NCI-H2107 (cell line): ENCODE measurements at regions not wholly inside any gene's neighbourhood (a gene's known extent, or its start where the extent isn't known, plus 50 kb on each side); places are given as distances from the start of the nearest gene placed in this dataset.

Source experiments
- DNase-seq: peaks from one replicate; lab custom pipeline; 2025; lab: John Stamatoyannopoulos, UW

DNA sequence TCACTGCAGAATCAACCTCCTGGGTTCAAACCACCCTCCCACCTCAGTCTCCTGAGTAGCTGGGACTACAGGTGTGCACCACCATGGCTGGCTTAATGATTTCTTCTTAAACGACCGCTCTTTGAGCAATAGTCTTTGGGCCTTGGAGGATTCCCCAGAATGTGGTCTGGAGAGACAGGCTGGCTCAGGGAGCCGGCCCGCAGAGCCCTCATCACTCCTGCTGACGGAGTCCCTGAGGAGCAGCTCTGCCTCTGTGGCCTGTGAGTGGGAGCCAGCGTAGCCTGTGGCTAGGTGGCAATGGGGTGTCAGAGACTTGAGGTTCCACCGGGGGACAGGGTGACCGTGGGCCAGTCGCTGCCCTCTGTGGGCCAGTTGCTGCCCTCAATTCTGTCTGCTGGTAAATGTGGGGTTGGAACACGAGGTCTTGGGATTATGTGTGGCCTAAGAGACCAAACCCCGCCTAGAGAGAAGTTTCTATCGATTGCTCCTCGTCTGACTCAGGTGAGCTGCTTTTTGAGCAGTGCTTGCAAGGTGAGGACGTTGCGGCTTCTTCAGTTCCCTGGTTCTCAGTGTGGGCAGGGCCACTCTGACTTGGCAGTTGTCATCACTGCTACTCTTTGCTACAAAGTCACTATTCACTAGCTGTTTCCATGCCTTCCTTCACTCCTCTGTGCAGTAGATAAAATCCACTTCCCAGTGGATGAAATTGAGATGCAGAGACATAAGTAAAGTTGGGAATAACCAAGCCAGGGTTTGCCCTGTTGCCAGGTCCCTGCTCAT lies 124.8 kb upstream of the NECTIN1 start:
- DNase-seq: no peak

DNA sequence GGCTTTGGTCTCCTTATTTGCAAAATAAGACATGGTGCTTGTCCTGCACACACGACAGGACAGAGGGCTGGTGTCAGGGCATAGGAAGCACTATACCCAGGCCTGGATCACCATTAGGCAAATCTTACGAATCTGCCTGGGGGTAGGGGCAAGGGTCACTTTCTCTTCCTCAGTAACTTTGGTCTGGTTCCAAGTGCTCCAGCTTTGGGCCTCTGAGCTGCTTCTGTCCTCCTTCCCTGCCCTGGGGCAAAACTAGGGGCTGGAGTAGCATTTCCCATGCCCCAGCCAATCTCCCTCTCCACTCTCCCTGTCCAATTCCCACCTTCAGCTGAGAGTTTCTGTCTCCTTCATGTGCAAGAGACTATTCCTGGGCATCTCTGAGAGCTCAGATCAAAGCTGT lies 123.7 kb upstream of the NECTIN1 start:
- DNase-seq: no peak

DNA sequence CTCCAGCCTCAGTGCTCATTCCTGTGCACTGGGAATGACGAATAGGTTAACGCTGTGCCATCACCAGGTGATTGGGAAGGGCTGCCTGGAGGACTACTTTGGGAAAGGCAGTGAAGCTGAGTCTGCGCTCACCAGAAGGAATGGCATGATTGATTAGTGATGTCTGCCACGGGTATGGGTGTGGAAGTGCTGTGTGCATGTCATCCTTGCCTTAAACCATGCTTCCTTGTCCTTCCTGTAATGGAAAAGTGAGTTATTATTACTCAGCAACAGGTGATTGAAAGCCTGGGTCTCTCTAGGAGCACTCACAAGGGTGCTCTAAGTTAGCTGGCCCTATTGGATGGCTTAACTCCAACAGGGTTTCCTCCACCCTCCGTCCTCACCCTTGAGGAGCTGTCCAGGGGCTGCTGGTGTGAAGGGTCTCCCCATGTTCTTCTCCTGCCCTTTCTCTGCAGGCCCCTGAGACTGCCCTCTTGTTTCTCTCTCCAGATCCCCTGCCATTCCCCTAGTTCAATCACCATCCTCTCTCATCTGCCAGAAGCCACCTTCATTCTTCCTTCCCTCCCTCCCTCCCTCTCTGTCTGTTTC lies 121.9 kb upstream of the NECTIN1 start:
- no peak for DNase-seq

DNA sequence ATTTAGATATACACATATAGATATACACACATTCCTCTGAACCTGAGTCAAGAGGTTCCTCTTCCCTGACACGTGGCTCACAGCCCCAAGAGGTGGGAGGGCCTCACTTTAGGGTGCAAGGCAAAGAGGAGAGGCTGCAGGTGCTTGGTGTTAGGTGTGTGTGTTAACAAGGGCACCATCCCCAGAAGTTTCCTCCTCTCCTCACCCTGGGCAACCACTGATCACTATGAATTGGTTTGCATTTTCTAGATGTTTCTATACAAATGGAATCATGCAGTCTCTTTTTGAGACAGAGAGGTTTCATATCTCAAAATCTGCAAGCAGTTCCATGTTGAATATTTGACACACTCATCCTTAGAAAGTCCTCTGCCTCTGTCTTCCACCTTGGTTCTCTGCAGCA lies 120.9 kb upstream of the NECTIN1 start:
- DNase-seq: no peak

DNA sequence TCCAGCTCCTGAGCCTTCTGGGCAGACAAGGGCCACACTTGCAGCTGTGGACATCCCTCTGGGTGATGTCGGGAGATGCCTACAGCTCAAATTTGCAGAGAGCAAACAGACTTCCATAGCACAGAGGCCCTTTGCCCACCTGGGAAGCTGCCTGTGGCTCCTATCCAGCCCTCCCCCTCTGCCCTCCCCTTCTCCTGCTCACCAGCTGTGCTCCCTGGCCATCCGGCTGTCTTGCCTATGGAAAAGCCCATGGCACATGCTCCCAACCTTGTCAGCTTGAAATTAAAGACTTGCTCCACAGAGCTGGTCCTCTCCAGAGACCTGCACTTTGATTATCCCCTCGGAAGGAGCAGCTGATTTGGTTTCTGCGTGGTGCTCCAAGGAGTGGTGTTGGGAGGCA lies 118.9 kb upstream of the NECTIN1 start:
- no peak for DNase-seq

DNA sequence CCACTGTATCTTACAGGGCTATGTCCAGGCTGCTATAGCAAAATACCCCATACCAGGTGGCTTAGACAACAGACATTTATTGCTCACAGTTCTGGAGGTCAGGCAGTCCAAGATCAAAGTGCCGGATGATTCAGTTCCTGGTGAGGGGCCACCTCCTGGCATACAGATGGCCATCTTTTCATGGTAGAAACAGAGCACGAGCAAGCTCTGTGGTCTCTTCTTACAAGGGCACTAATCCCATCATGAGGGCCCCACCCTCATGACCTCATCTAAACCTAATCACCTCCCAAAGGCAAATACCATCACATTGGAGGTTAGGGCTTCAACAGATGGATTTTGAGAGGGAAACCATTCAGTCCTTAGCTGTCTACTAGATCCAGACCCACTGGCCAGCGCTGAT lies 117.4 kb upstream of the NECTIN1 start:
- no peak for DNase-seq

DNA sequence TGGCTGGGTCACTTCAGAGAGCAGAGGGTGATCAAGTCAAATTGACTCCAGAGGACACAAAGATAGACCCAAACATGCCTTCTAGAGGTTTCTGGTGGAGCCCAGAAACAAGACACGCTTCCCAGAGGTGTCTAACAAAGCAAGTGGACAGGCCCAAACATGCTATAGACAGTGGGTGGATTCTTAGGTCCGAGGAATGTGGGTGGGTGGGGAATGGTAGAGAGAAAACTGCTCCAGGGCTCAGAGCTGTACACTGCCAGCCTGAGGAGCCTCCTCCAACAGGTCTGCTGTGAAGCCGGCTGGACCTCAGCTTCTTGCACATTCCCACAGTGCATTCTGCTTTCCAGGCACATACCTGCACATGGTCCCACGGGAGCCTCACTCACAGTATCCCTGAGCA lies 116.8 kb upstream of the NECTIN1 start:
- no peak for DNase-seq

DNA sequence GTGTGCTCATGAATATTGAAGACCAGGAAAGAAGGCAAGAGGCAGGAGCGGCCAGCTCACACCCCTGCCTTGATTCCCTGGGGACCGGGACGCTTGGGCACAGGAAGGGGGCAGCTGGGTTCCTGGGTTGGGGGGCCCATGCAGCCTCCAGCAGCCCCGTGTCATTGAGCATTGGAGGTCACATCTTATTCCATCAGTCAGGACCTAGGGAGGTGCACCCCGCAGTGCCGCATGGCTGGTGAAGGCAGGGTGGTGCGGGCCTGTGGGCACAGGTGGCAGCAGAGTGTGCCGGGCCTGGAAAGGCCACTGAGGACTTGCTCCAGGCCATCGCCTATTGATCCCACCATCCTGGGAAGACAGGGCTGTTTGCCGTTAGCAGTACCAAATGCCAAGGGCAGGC lies 116.3 kb upstream of the NECTIN1 start:
- DNase-seq: no peak

DNA sequence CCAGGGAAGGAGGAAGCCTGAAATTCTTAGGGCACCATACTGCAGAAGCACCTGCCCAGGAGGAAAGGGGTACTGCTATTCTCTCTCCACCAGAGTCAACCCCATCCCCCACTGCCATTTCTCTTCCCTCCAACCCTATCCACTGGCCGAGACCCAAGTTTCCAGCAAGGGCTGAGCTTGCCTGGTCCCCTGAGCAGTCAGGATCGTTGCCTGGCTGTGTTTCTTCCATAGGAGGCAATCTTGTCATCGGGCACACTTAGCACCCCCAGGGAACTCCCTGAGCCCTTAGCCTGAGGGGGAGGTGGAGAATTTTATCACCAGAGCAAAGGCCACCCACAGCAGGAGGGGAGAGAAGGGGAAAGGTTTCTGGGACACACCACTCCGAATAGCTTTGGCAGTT lies 115.8 kb upstream of the NECTIN1 start:
- DNase-seq: no peak

DNA sequence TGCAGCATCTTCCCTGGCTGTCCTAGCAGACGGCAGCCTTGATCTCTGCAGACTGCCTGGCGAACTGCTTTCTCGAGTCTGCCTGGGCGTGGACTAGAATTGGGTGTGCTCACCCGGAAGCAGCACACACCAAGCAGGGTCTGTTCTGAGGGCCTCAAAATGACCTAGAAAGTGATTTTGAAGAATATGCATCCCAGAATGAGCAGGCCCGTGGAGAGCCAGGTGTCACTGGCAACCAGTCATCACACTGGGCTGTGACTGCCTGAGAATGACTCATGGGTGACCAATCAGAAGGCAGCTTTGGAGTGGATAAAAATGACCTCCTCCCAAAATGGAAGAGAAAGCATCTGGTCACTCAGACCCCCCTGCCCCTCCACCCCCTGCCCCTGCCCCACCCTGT lies 114.9 kb upstream of the NECTIN1 start:
- DNase-seq: no peak

DNA sequence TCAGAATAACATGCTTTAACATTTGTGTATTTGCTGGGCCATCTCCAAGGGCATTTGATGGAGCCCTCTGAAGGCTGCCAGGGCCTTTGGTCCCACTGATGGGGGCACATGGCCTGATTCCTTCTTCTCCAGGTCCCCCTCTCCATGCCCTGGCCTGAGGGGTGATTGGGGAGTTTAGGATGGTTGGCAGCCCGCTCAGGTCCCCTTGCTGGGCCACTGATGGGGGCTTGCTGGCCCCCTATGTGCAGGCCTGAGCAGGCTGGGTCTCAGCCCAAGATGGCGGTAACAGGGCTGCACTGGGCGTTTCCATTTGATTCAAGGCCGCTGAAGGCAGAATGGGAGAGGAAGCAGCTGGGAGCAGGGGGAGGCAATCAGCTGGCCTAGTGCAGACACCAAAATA lies 113.7 kb upstream of the NECTIN1 start:
- DNase-seq: no peak

DNA sequence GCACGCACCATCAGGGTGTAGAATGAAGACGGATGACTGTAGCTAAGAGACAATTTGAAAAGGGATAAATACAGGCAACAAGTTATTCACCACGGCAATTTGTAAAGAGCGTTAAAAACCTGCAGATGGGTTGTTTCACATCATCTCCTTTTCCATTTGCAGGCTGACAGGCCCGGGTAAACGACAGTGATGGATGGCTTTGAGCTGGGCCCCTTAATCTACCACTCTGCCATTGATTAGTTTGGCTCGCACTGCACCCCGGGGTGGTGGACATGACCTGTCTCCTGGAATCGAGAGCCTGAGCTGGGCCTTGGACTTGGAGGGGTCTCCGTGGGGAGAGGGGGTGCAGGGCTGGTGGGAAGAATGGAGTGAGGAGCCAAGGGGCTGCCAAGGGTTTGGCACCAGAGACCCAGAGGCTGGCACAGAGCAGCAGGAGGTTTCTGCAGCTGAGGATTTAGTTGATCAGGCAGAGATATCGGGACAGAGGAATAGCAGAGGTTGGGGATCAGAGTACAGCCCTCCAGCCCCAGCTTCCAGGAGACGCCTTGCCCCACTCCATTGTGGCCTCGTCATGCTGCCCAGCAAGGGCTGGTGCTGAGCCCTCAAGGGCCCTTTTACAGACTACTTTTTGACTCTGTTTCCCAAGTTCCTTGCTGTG lies 110.6 kb upstream of the NECTIN1 start:
- DNase-seq: no peak

DNA sequence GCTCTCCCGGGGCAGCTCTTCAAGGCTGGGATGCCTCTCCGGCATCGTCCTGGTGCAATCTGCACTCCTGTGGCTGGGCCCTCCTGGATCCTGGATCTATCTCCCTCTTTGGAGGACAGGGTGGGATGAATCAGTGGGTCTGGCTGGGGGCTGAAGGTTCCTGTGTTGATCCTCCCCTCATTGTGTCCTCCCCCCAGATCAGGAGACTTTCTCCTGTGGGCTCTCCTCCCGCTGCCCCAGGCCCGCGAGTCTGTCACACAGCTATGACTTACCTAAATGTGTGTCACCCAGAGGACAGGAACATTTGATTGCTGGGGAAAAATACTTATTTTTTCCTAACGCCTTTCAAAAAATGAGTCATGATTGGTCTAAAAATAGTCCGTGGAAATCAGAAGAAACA lies 106.8 kb upstream of the NECTIN1 start:
- no peak for DNase-seq

DNA sequence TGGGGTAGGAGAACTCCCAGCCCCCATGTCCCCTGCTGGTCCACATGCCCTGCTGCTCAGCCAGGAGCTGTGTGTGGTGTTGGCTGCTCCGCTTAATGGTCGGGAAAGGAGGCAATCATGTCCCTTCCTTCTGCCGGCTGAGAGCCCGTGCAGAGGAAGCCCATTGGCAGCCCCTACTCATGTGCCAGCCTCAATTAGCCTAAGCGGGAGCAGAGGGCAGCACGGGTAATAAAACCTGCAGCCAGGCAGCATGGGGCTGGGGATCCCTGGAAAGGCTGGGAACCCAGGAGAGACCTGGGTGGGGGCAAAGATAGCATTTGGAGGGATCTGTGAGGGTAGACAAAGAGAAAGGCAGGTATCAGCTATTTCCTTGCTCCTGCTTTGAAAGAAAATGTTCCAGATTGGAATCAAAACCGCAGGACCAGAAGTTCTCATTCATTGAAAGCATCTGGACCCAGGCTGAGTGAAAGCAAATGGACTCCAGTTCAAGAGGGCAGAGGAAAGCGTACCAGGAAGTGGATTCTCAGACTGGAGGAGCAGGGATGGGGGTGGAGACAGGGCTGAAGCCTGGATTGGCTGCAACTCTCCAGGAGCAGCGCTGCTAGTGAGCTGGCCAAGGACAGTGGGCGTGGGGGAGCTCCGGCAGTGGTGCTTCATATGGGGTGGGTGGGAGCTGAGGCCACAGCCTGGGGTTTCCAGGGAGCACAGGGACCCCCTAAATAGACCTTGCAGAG lies 103.4 kb upstream of the NECTIN1 start:
- peak; percentile 80 for DNase-seq

DNA sequence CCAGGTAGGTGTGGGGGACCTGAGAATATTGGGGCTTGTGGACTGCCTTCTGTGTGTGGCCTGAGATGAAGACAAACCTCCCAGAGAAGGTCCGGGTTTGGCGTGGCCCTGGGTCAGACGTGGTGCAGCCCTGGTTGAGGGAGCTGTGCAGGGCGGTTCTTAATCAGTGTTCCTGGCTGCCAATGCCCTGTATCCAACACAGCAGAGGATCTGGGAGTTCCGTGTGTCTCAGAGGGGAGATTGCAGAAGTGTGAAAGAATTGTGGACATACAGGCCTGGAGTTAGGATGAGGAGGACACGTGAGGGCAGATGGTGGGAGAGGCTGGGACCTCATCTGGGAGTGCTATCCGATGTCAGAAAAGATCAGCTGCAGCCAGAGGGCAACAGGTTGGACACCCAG lies 102.0 kb upstream of the NECTIN1 start:
- no peak for DNase-seq

DNA sequence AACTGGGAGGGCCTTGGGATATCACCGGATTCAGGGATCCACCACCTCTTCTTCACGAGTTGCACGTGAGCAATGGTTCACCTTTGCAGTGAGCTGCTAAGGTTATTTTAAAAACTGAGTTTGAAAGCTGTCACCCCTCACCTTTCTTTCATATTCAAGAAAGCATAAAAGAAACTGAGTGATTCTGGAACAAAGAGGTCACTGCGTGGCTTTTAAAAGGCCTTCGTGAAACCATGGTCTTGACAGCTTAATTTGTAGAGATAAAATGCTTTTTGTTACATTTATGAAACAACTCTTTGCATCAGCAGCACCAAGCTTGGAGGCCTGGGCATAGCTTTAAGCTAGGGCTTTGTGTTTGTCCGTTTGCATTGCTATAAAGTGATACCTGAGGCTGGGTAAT lies 101.4 kb upstream of the NECTIN1 start:
- no peak for DNase-seq

DNA sequence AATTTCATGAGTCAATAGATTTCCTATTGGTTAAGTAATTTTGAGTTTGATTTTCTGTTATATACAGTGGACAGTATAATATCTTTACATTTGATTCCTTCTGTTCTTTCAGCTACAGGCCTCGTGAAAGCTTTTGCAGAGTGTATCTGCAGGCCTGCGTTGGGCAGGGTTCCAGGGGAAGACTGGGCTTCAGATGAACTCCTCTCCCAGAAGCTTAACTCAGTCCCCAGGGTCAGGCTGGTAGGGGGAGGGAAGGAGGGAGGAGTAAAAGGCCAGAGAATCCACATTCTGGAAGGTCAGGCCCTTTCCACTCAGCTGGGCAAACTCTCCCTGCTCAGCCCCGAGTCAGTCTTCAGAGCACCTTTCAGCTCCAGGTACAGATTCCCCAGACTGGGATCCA lies 100.4 kb upstream of the NECTIN1 start:
- no peak for DNase-seq

DNA sequence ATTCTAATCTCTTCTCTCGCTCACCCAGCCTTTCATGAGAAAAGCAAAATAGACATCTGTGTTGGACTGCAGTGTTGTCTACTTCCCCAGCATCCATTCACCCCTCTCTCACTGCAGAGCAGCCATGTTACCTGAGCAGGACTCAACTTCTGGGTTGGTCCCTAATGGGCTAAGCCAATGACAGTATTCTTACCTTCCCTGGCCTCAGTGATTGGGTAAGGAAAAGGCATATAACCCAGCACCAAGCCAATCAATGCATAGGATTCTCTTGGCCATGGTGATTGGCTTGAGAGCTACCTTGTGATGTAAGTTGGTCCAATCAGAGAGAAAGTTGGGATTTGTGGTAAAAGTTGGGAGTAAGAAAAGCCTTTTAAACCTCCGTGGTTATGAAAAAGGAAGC lies 99.8 kb upstream of the NECTIN1 start:
- DNase-seq: no peak

DNA sequence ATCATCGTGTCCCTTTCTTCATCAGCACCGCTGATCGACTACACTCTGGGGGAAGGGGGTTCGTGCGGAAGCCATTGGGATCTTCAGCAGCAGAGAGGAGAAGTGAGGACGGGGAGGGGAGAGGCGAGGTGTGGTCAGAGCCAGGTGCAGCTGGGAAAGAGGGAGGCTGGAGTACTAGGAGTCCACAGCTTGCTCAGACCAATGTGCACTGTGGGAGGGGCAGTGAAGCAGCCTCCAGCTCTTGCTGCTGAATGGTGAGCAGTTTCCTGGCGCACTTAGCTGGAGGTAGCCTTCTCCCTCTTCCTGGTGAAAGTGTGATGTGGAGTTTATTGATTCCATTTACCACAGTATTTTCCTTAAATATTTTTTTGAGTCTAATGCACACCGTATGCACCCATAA lies 99.0 kb upstream of the NECTIN1 start:
- DNase-seq: no peak

DNA sequence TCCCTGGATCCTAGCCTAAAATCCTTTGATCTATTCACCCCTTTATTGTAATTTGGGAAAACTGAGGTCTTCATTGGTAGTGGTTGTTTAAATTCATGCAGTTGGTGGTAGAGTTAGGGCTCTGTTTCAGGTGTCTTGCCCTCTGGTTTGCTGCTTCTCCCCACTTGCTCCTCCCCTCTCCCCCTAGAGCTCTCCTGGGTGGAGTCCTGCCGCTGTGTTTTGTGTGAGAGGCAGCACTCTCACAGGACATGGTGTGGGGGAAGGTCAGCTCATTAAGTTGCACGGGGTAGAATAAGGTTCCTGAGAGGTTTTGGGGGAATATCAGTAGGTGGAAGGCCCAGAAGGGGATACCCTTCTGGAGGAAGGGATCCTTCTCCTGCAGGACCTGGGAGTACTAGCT lies 98.1 kb upstream of the NECTIN1 start:
- DNase-seq: no peak

DNA sequence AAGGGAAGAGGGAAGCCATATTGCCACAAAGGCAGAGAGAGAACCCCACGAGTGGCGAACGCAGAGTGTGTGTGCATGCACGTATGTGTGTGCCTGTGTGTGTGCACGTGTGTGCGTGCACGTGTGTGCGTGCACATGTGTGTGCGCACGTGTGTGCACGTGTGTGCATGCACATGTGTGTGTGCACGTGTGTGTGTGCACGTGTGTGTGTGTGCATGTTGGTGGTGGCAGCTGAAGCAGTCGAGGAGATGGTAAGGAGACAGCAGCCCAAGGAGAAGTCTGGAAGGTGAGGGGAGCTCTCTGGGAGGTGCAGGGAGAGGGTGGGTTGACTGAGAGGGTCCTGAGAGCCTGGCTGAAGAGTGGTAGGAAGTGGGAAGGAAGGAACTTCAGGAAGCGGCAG lies 94.1 kb upstream of the NECTIN1 start:
- no peak for DNase-seq

DNA sequence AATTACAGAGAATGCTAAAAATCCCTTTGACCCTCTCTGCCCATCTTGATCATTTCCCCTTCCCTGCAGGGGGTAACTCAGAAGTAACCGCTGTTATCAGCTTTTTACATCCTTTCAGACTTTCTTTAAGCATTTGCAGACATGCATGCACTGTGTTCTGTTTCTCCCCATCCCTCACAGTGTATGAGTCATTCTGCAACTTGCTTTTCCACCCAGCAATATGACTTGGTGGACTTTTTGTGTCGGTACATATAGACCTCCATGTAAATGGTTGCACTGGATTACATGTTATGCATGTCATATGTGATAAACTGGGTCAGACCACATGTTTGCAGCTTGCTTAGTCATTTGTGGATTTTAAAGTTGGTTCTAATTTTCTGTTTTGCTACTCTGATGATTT lies 87.7 kb upstream of the NECTIN1 start:
- DNase-seq: no peak

DNA sequence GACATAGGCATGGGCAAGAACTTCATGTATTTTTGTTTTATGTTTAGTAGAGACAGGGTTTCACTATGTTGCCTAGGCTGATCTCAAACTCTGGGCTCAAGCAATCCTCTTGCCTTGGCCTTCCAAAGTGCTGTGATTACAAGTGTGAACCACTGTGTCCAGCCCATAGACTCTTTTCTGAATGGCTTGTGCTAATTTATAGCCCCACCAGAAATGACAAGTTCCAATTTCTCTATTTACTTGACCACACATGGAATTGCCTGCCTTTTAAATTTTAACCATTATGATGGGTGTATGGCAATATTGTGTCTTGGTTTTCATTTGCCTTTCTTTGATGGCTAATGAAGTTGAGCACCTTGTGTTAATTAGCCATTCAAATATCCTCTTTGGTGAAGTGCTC lies 85.8 kb upstream of the NECTIN1 start:
- no peak for DNase-seq
